Mononuclear cell (primary cell): ENCODE measurements at regions not wholly inside any gene's neighbourhood (a gene's known extent, or its start where the extent isn't known, plus 50 kb on each side); places are given as distances from the start of the nearest gene placed in this dataset.

Source experiments
- H3K27me3 ChIP-seq: 2 replicates; pipeline ENCODE4 v1.6.0; 2011; ENCODE audit warnings: low read length, control low read depth; ENCODE audit not compliant: insufficient read depth
- H3K4me1 ChIP-seq: 2 replicates; pipeline ENCODE4 v1.5.1; 2011; ENCODE audit warnings: mild to moderate bottlenecking, low read length, control low read depth; ENCODE audit not compliant: insufficient read depth
- H3K4me3 ChIP-seq: 2 replicates; pipeline ENCODE4 v1.5.1; 2011; ENCODE audit warnings: mild to moderate bottlenecking, low read length, moderate library complexity
- H3K9me3 ChIP-seq: 2 replicates; pipeline ENCODE4 v1.5.1; 2011; ENCODE audit warnings: low read depth, mild to moderate bottlenecking, control low read depth, low read length

DNA sequence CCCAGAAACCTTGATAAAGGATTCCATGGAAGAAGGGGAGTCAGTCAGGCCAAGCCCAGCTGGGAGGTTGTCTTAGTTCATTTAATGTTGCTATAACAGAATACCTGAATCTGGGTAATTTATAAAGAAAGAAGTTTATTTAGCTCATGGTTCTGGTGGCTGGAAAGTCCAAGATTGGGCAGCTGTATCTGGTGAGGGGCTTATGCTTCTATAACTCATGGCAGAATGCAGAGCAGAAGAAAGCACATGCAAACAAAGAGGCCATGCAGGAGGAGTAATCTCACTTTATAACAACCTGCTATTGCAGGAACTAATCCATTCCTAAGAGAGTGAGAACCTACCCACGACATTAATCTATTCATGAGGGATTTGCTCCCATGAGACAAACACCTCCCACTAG lies 54.2 kb upstream of the ANKRD1 start:
- Histone ChIP-seq H3K9me3 (no peaks in the 10 kb centered on the region), H3K4me3 (no peak overlapping the region), H3K27me3 (no peaks in the 10 kb centered on the region), H3K4me1 (no peaks in the 10 kb centered on the region)

DNA sequence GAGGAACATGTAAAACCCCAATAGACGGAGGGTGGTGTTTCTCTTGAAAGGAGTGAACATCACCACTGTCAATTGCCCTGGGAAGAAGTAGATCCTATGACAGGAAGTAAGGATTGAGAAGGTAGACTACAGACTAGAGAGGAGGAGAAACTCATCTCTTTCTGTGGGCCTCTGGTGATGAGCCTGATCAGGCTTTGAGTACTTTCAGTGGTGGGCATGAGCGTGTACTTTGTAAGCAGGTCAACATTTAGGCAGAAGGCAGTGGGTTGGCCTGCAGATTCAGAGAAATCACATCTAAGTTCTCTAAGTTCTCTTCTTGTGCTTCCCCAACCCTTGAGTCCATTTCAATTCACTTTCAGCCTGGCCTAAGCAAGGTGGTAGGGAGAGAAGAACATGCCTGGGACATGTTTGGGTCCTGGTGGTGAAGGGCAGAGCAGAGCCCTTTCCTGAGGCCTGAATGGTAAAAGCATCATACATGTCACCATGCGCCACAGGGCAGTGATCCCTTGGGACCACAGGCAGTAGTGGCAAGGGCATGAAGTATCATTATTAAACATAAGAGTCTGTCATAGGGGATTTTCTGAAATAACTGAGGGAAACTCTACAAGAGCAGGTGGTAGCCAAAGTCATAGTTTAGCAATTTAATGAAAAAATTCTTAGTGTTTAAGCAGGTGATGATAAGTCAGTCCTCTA lies 56.4 kb upstream of the ANKRD1 start:
- no peaks in the 10 kb centered on the region for H3K9me3 ChIP-seq
- no peaks in the 10 kb centered on the region for H3K27me3 ChIP-seq
- no peaks in the 10 kb centered on the region for H3K4me1 ChIP-seq
- H3K4me3 ChIP-seq = no peak overlapping the region

- no peaks in the 10 kb centered on the region for H3K9me3 ChIP-seq
These were observed 57.1 kb upstream of the ANKRD1 start for GRCh38 chr10:90977855-90978486.

DNA sequence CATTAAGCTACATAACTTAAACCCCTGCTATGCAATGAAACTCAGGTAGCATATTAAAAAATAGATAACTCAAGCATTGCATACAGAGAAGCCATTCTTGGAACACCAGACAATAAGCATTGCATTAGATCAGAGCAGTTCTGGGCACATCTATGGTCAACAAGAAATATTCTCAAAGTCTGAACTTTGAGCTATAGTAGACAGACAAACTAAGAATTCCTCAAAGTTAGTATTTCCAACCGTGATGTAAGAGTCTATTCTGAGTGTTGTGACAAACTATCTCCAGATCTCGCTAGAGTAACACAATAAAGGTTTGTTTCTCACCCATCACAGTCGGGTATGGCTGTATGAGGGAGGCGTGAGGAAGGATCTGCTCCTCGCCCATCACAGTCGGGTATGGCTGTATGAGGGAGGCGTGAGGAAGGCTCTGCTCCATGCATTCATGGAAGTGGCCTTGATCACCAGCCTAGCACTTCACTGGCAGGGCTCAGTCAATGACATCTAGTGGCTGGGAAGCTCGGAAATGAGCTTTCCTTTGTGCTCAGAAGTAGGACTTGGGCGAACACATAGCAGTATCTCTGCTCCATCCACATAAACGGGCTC lies 61.6 kb upstream of the ANKRD1 start:
- Histone ChIP-seq H3K9me3 (no peaks in the 10 kb centered on the region), H3K4me3 (no peak overlapping the region), H3K4me1 (no peaks in the 10 kb centered on the region), H3K27me3 (no peaks in the 10 kb centered on the region)

More at GRCh38 chr10:90977855-90978486, 57.1 kb upstream of the ANKRD1 start:
- Histone ChIP-seq H3K4me1 (no peaks in the 10 kb centered on the region), H3K4me3 (no peak overlapping the region), H3K27me3 (no peaks in the 10 kb centered on the region)

DNA sequence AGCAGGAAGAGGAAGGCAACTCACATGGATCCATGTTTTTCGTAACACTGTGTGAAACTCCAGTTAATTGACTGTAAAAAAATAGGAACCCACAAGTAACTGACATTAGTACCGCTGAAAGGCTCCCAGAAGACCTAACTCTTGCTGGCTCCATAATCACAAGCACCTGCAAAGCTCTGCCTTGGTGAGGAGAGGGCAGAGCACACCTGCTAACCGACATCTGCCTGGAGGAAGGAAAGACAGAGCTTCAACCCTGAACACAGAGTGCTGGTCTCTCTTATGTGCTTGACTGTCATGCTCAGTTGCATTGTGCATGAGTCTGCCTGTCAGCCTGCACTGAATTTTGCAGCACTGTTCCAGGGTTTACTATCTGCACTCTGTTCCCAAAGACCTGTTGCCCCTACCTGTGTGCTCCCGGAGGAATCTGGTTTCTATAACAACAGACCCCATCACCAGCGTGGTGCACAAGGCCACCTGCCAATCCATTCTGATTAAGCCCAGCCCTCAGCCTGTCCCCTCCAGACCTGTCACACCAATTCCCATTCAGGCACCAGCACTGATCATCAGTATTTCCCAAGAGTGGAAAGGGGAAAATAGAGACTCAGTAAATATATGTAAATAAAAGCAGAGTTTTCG lies 63.1 kb upstream of the ANKRD1 start:
- Histone ChIP-seq H3K4me1 (no peaks in the 10 kb centered on the region), H3K9me3 (no peaks in the 10 kb centered on the region), H3K4me3 (no peak overlapping the region), H3K27me3 (no peaks in the 10 kb centered on the region)

DNA sequence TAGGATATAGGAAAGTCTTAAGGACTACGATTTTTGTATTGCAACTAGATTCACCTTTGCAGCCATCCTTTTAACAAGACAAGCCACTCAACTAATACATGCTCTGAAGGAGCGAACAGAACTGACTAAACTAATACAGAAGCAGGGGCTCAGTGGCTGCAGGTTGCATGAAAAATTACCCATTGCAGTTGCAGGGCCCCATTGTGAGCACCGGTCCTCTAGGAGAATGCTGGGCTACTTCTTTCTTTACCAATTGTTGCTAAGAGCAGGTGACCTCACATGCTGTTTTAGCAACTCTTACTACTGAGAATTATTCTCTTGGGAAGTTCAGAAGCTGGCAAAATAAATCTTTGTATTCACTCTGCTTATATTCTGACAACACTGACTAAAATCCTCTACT lies 64.0 kb upstream of the ANKRD1 start:
- H3K4me3 ChIP-seq = no peak overlapping the region
- no peaks in the 10 kb centered on the region for H3K4me1 ChIP-seq
- H3K27me3 ChIP-seq = no peaks in the 10 kb centered on the region
- no peaks in the 10 kb centered on the region for H3K9me3 ChIP-seq

- Histone ChIP-seq H3K9me3 (no peaks in the 10 kb centered on the region), H3K27me3 (no peaks in the 10 kb centered on the region), H3K4me3 (no peak overlapping the region), H3K4me1 (no peaks in the 10 kb centered on the region)
These were observed 64.5 kb upstream of the ANKRD1 start for GRCh38 chr10:90985321-90985933.

DNA sequence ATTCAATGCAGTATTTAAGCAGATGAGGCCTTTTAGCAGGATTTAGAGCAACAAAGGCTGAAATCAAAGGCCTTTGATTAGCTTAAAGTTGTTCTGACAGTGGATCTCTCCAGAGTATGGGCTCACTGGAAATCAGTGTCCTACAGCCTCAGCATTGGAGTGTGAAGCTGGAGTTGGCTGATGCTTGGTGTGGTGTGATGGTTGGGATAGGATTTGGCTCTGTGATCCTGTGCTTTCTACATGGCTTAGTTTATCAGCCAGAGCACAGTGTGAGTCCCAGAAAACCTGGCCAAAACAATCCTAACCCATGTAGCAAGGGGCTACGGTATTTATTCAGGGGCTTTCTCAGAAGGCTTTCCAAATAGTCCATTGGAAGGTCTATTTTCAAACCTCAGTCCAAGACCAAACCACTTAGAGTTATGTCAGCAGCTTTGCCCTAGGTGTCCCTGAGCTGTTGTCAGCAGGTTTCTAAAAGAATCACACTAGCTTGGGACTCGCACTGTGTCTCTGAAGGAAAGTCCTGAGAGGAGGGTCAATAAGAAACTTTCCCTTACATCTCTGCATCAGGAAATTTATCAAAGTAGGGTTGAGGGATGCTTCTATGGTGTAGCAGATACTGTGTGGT lies 65.4 kb upstream of the ANKRD1 start:
- no peaks in the 10 kb centered on the region for H3K27me3 ChIP-seq
- no peaks in the 10 kb centered on the region for H3K4me1 ChIP-seq
- H3K9me3 ChIP-seq = no peaks in the 10 kb centered on the region
- H3K4me3 ChIP-seq = no peak overlapping the region

- H3K27me3 ChIP-seq = no peaks in the 10 kb centered on the region
- no peaks in the 10 kb centered on the region for H3K9me3 ChIP-seq
- H3K4me1 ChIP-seq = no peaks in the 10 kb centered on the region
- no peak overlapping the region for H3K4me3 ChIP-seq
These were observed 66.0 kb upstream of the ANKRD1 start for GRCh38 chr10:90986870-90987269.

DNA sequence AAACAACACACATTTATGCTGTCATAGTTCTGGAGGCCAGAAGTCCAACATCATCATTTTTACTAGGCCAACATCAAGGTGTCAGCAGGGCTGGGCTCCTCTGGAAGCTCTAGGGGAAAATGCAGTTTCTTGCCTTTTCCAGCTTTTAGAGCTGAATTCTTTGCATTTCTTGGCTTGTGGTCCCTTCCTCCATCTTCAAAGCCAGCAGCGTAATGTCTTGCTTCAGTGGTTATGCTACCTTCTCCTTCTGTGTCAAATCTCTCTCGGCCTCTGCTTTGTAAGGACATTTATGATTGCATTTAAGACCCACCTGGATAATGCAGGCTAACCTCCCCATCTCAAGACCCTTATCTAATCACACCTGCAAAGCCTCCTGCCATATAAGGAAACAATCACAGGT lies 66.5 kb upstream of the ANKRD1 start:
- Histone ChIP-seq H3K27me3 (no peaks in the 10 kb centered on the region), H3K9me3 (no peaks in the 10 kb centered on the region), H3K4me1 (no peaks in the 10 kb centered on the region)

DNA sequence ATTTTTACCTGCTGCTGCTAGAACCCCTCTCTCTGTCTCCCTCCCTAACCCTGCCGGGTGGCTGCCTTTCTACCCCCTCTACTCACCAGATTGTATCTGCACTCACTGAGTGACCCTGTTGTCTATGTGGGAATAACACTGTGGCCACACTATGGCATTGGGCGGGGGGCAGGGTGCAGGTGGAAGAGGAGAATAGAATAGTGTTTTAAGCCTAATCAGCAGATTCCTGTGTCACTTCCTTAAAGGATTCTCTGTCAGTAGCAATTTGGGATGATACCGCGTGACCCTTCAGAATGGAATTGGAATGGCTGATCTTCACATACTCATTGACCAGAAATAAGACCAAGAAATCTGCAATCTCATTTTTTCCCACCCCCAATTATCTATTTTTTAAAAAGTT lies 67.1 kb upstream of the ANKRD1 start:
- Histone ChIP-seq H3K27me3 (no peaks in the 10 kb centered on the region), H3K9me3 (no peaks in the 10 kb centered on the region), H3K4me3 (no peak overlapping the region), H3K4me1 (no peaks in the 10 kb centered on the region)

More for the DNA sequence above, 66.5 kb upstream of the ANKRD1 start:
- H3K4me3 ChIP-seq = no peak overlapping the region

DNA sequence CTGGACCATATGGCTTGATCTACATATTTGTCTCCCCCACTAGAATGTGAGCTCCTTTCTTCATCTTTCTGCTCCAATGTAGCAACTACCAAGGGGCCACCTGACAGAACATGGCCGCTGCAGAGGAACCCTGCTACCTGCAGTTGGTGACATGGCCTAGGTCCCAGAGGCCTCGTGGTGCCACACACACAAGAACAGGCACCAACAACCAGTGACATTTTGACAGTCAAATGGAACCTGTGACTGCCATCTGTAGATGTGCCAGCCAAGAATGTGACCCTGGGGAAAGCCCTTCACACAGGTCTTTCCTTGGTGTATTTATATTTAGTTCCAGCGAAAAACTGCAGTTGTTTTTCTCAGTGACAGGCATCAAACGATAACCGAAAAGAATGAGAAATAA lies 67.9 kb upstream of the ANKRD1 start:
- Histone ChIP-seq H3K27me3 (no peaks in the 10 kb centered on the region), H3K4me1 (no peaks in the 10 kb centered on the region), H3K4me3 (no peak overlapping the region), H3K9me3 (no peaks in the 10 kb centered on the region)

GRCh38 chr10:90989378-90989777 lies 68.5 kb upstream of the ANKRD1 start:
- H3K4me3 ChIP-seq = no peak overlapping the region

GRCh38 chr10:90992462-90992861 lies 71.6 kb upstream of the ANKRD1 start:
- no peaks in the 10 kb centered on the region for H3K27me3 ChIP-seq
- H3K4me1 ChIP-seq = no peaks in the 10 kb centered on the region
- H3K4me3 ChIP-seq = no peak overlapping the region
- no peaks in the 10 kb centered on the region for H3K9me3 ChIP-seq

More at GRCh38 chr10:90989378-90989777, 68.5 kb upstream of the ANKRD1 start:
- H3K27me3 ChIP-seq = no peaks in the 10 kb centered on the region
- no peaks in the 10 kb centered on the region for H3K4me1 ChIP-seq
- H3K9me3 ChIP-seq = no peaks in the 10 kb centered on the region

DNA sequence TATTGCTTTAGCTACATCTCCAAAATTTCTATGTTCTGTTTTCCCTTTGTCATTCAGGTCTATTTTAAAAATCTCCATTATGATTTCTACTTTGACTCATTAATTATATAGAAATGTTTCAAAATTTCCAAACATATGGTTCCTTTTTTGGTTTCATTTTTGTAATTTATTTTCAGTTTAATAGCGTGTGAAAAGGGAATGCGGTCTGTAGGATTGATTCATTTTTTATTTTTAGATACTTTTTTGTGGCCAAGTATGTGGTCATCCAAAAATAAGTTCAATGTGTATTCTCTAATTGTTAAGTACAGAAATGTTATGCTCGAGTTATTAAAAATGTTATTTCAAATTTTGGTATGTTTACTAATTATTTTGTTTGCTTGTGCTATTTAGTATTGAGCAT lies 72.5 kb upstream of the ANKRD1 start:
- H3K4me1 ChIP-seq = no peaks in the 10 kb centered on the region
- no peaks in the 10 kb centered on the region for H3K9me3 ChIP-seq
- H3K4me3 ChIP-seq = no peak overlapping the region
- no peaks in the 10 kb centered on the region for H3K27me3 ChIP-seq
